Lung microvascular endothelial cell (primary cell): ENCODE measurements at regions not wholly inside any gene's neighbourhood (a gene's known extent, or its start where the extent isn't known, plus 50 kb on each side); places are given as distances from the start of the nearest gene placed in this dataset.
A peak's percentile ranks its signal among the peaks of the same experiment; 100 is the strongest.
"Not testable (repeated sequence)": the region's sequence is repeated elsewhere in the genome, so short reads cannot be mapped to it uniquely, and the experiment has no call there.

Experiments used
- DNase-seq, 2 donors: peaks; one replicate each; pipeline versions ENCODE4 v3.0.0 to v3.0.0-alpha.2; 2010; ENCODE audit warnings: low read depth in 2 of 2

- no peak for DNase-seq
Observed at GRCh38 chr15:62365795-62366442, 200.8 kb upstream of the C2CD4B start.

- no peak for DNase-seq
Observed at GRCh38 chr15:62369454-62369853, 204.4 kb upstream of the C2CD4B start.

- not testable (repeated sequence) for DNase-seq
Observed at GRCh38 chr15:62371683-62372082, 206.6 kb upstream of the C2CD4B start.

GRCh38 chr15:62377736-62378480 lies 212.8 kb upstream of the C2CD4B start:
- DNase-seq = no peak

GRCh38 chr15:62378772-62379498 lies 213.8 kb upstream of the C2CD4B start:
- no peak for DNase-seq

- no peak for DNase-seq
Observed at GRCh38 chr15:62380011-62380410, 214.9 kb upstream of the C2CD4B start.

GRCh38 chr15:62382046-62382445 lies 217.0 kb upstream of the C2CD4B start:
- DNase-seq = no peak

- DNase-seq = peak; percentile 82 to 89
Observed at GRCh38 chr15:62389885-62390790, 225.1 kb upstream of the C2CD4B start, which contains the start of gene TLN2. Gene TLN2, plus strand, starts transcription at chr15:62390550.

GRCh38 chr15:62390791-62391640 lies 225.9 kb upstream of the C2CD4B start:
- peak; percentile 46 to 54 for DNase-seq

GRCh38 chr15:62391641-62392262 lies 226.7 kb upstream of the C2CD4B start:
- DNase-seq = peak; percentile 39 to 41

- DNase-seq = no peak
Observed at GRCh38 chr15:62392376-62392775, 227.3 kb upstream of the C2CD4B start.

GRCh38 chr15:62393196-62393595 lies 228.1 kb upstream of the C2CD4B start:
- DNase-seq = no peak

- DNase-seq = no peak
Observed at GRCh38 chr15:62394079-62394478, 229.0 kb upstream of the C2CD4B start.

GRCh38 chr15:62400778-62401177 lies 235.7 kb upstream of the C2CD4B start:
- DNase-seq = no peak

- no peak for DNase-seq
Observed at GRCh38 chr15:62402687-62403086, 237.6 kb upstream of the C2CD4B start.

- peak; percentile 50 to 64 for DNase-seq
Observed at GRCh38 chr15:62403164-62403809, 238.2 kb upstream of the C2CD4B start.

- no peak for DNase-seq
Observed at GRCh38 chr15:62404194-62404985, 239.3 kb upstream of the C2CD4B start.

GRCh38 chr15:62406305-62406891 lies 241.3 kb upstream of the C2CD4B start:
- no peak for DNase-seq
